A549 (cell line): ENCODE measurements at regions not wholly inside any gene's neighbourhood (a gene's known extent, or its start where the extent isn't known, plus 50 kb on each side); places are given as distances from the start of the nearest gene placed in this dataset.

Experiments used
- ATAC-seq, 2 experiments: fragments of 200-7000 bp in 1 of 2; fragments of >200 bp in 1 of 2; cut with Nextera tagmentation in 1 of 2; cut with Tn5 transposase in 1 of 2; 3 replicates each; pipeline versions ENCODE4 v1.8.0 to v1.9.1; 2018 to 2020; ENCODE audit warnings: mild to moderate bottlenecking in 1 of 2, moderate library complexity in 1 of 2
- CTCF ChIA-PET: fragments of 300-600 bp; sonication (Branson Sonifier 250); formaldehyde crosslinking; extraction: SDS; loops from one replicate; lab custom pipeline; 2021; ENCODE audit warnings: antibody characterized with exemption, inconsistent platforms; lab: Yijun Ruan, JAX
- POLR2A ChIA-PET: fragments of 350-600 bp; formaldehyde crosslinking; extraction: SDS; loops from one replicate; lab custom pipeline; 2021; ENCODE audit warnings: antibody characterized with exemption, inconsistent platforms; lab: Yijun Ruan, JAX
- DNase-seq, 2 experiments: peaks; one replicate each; pipeline versions ENCODE4 v3.0.0 to v3.0.0-alpha.2; 2011 to 2016; ENCODE audit warnings: low read depth in 1 of 2, low spot score in 1 of 2
- FAIRE-seq: peaks from 2 replicates; lab custom pipeline; 2011; peaks lifted over from hg19 to GRCh38; lab: Jason Lieb, UNC
- H3K27ac ChIP-seq, 2 experiments: fragments of >200 bp; sonication (Bioruptor Twin); formaldehyde crosslinking; 3 replicates each; pipeline ENCODE4 v1.5.1; 2016 to 2017
- H3K4me1 ChIP-seq: fragments of >200 bp; sonication (Bioruptor Twin); formaldehyde crosslinking; 3 replicates; pipeline ENCODE4 v1.6.1; 2016
- H3K4me2 ChIP-seq: fragments of >200 bp; sonication (Bioruptor Twin); formaldehyde crosslinking; 3 replicates; pipeline ENCODE4 v1.6.1; 2016
- H3K4me3 ChIP-seq: fragments of >200 bp; sonication (Bioruptor Twin); formaldehyde crosslinking; 3 replicates; pipeline ENCODE4 v1.5.1; 2016
- H3K9me3 ChIP-seq: fragments of >200 bp; sonication (Bioruptor Twin); formaldehyde crosslinking; 3 replicates; pipeline ENCODE4 v1.6.1; 2016
- BHLHE40 ChIP-seq: IDR thresholded peaks from 2 replicates; pipeline ENCODE4 v1.6.1; 2012; ENCODE audit warnings: low read depth, low read length, inconsistent platforms
- CBX2 ChIP-seq: fragments of 200-600 bp; sonication (generic); IDR thresholded peaks from 2 replicates; pipeline ENCODE4 v1.6.1; 2016; ENCODE audit warnings: low read depth, mild to moderate bottlenecking, borderline replicate concordance
- CBX8 ChIP-seq: fragments of 200-600 bp; sonication (generic); IDR thresholded peaks from 2 replicates; pipeline ENCODE4 v1.6.1; 2016
- CHD4 ChIP-seq: fragments of 200-600 bp; sonication (generic); IDR thresholded peaks from 2 replicates; pipeline ENCODE4 v1.6.1; 2016; ENCODE audit warnings: antibody characterized with exemption, mild to moderate bottlenecking, borderline replicate concordance
- EP300 ChIP-seq, 2 experiments: fragments of >200 bp; sonication (Bioruptor Twin); formaldehyde crosslinking; IDR thresholded peaks; 2 replicates in 1 of 2; 3 replicates in 1 of 2; pipeline ENCODE4 v1.6.1; 2016 to 2017
- FOSB ChIP-seq: fragments of 250-450 bp; sonication (Bioruptor Pico); IDR thresholded peaks from 2 replicates; pipeline ENCODE4 v1.5.0; 2020; ENCODE audit warnings: mild to moderate bottlenecking, moderate library complexity
- FOSL2 ChIP-seq, 2 experiments: fragments of 450-650 bp in 1 of 2; fragments of >200 bp in 1 of 2; sonication (Bioruptor Twin) in 1 of 2; formaldehyde crosslinking; IDR thresholded peaks; 2 replicates each; pipeline versions ENCODE4 v1.5.0 to v1.6.1; 2016 to 2020; ENCODE audit warnings: mild to moderate bottlenecking in 1 of 2, moderate library complexity in 1 of 2
- GATA3 ChIP-seq: IDR thresholded peaks from 2 replicates; pipeline ENCODE4 v1.6.1; 2012; ENCODE audit warnings: borderline replicate concordance
- HEYL ChIP-seq: fragments of 250-450 bp; sonication (Bioruptor Pico); IDR thresholded peaks from 2 replicates; pipeline ENCODE4 v1.8.0; 2021; ENCODE audit warnings: mild to moderate bottlenecking, moderate library complexity
- JUN ChIP-seq, 2 experiments: fragments of >200 bp; sonication (Bioruptor Twin); formaldehyde crosslinking; IDR thresholded peaks; 2 replicates in 1 of 2; 3 replicates in 1 of 2; pipeline ENCODE4 v1.6.1; 2016 to 2017
- KDM5A ChIP-seq: fragments of 200-600 bp; sonication (generic); IDR thresholded peaks from 2 replicates; pipeline ENCODE4 v1.6.1; 2016; ENCODE audit warnings: antibody characterized with exemption, mild to moderate bottlenecking
- MAZ ChIP-seq: fragments of 150-350 bp; IDR thresholded peaks from 2 replicates; pipeline ENCODE4 v1.6.1; 2014; ENCODE audit warnings: antibody characterized with exemption, low read depth, low read length, borderline replicate concordance
- MYC ChIP-seq: IDR thresholded peaks from 2 replicates; pipeline ENCODE4 v1.6.1; 2012; ENCODE audit warnings: mild to moderate bottlenecking, inconsistent platforms, low read length, improper control_type of control experiment, borderline replicate concordance
- NR3C1 ChIP-seq: fragments of >200 bp; sonication (Bioruptor Twin); formaldehyde crosslinking; IDR thresholded peaks from 3 replicates; pipeline ENCODE4 v1.6.1; 2017
- POLR2A ChIP-seq: IDR thresholded peaks from 2 replicates; pipeline ENCODE4 v1.6.1; 2012; ENCODE audit warnings: mild to moderate bottlenecking, low read length
- POLR2AphosphoS2 ChIP-seq: conservative IDR thresholded peaks from 2 replicates; pipeline ENCODE4 v1.6.1; 2012; ENCODE audit warnings: low read length, improper control_type of control experiment, inconsistent platforms
- RAD21 ChIP-seq, 2 experiments: fragments of >200 bp in 1 of 2; sonication (Bioruptor Twin) in 1 of 2; formaldehyde crosslinking in 1 of 2; IDR thresholded peaks in 1 of 2; conservative IDR thresholded peaks in 1 of 2; 2 replicates in 1 of 2; 3 replicates in 1 of 2; pipeline ENCODE4 v1.6.1; 2012 to 2018; ENCODE audit warnings: inconsistent platforms in 1 of 2
- RARB ChIP-seq: fragments of 250-450 bp; sonication (Bioruptor Pico); IDR thresholded peaks from 2 replicates; pipeline ENCODE4 v1.8.0; 2021; ENCODE audit warnings: mild to moderate bottlenecking, moderate library complexity
- RNF2 ChIP-seq: fragments of 200-600 bp; sonication (generic); IDR thresholded peaks from 2 replicates; pipeline ENCODE4 v1.6.1; 2016; ENCODE audit warnings: low read depth, mild to moderate bottlenecking, antibody characterized with exemption, moderate library complexity, borderline replicate concordance
- SMC3 ChIP-seq: fragments of >200 bp; sonication (Bioruptor Twin); formaldehyde crosslinking; IDR thresholded peaks from 3 replicates; pipeline ENCODE4 v1.6.1; 2018; ENCODE audit warnings: inconsistent platforms
- TP53 ChIP-seq: fragments of 250-450 bp; sonication (Bioruptor Pico); IDR thresholded peaks from 2 replicates; pipeline ENCODE4 v1.5.0; 2021; ENCODE audit warnings: mild to moderate bottlenecking, moderate library complexity
- ZNF302 ChIP-seq: fragments of 250-450 bp; sonication (Bioruptor Pico); IDR thresholded peaks from 2 replicates; pipeline ENCODE4 v1.9.0; 2021; ENCODE audit warnings: inconsistent platforms, mild to moderate bottlenecking, moderate library complexity
- ZSCAN20 ChIP-seq: fragments of 250-450 bp; sonication (Bioruptor Pico); IDR thresholded peaks from 2 replicates; pipeline ENCODE4 v1.8.0; 2022; ENCODE audit warnings: mild to moderate bottlenecking, moderate library complexity
- WGBS: methylation state at CpG from one replicate; pipeline ENCODE4 v1.1.6; 2017; ENCODE audit errors: missing lambda C conversion rate; 5-methylcytosine and 5-hydroxymethylcytosine counted together
- TF ChIP-seq, protein P1 (sequence below): fragments of 450-650 bp; IDR thresholded peaks from 2 replicates; pipeline ENCODE4 v1.6.1; 2014; ENCODE audit warnings: antibody characterized with exemption
- TF ChIP-seq, protein P2 (sequence below): fragments of >200 bp; sonication (Bioruptor Twin); formaldehyde crosslinking; IDR thresholded peaks from 3 replicates; pipeline ENCODE4 v1.5.1; 2016
- TF ChIP-seq, protein P3 (sequence below): IDR thresholded peaks from 2 replicates; pipeline ENCODE4 v1.6.1; 2012; ENCODE audit warnings: low read depth, borderline replicate concordance
- TF ChIP-seq, protein P4 (sequence below): fragments of >200 bp; sonication (Bioruptor Twin); formaldehyde crosslinking; IDR thresholded peaks from 3 replicates; pipeline ENCODE4 v1.6.1; 2016

DNA sequence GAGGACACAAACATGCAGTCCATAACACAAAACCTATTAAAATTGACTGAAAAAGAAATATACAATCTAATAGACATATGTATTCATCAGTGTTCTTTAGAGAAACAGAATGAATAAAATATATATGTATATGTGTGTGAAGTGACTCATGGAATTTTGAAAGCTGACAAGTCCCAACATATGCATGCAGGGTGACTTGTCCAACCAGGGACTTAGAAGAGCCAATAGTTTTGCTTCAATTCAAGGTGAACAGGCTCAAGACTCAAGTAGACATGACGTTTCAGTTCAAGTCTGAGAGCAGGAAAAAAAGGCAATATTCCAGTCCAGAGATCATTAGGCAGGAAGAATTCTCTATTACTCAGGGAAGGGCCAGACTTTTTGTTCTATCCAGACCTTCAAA lies 271.2 kb upstream of the SETBP1 start:
- no peaks in the 10 kb centered on the region for H3K9me3 ChIP-seq
- H3K27ac ChIP-seq, result no peak overlapping the region
- FAIRE-seq (no peak), DNase-seq (no peak), ATAC-seq (no peak)
- no peak for TF ChIP-seq CBX2
- TF ChIP-seq EP300 (IDR thresholded peaks at IDR 0.05), result no peak
- no peak for TF ChIP-seq SMC3
- TF ChIP-seq, protein P1, sequence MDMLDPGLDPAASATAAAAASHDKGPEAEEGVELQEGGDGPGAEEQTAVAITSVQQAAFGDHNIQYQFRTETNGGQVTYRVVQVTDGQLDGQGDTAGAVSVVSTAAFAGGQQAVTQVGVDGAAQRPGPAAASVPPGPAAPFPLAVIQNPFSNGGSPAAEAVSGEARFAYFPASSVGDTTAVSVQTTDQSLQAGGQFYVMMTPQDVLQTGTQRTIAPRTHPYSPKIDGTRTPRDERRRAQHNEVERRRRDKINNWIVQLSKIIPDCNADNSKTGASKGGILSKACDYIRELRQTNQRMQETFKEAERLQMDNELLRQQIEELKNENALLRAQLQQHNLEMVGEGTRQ, result no peak
- TF ChIP-seq HEYL, result no peak
- TF ChIP-seq POLR2A, result no peak
- no peak for TF ChIP-seq CBX8
- TF ChIP-seq CHD4, result no peak
- no peak for TF ChIP-seq FOSL2 (IDR thresholded peaks at IDR 0.05)
- no peak for TF ChIP-seq FOSL2 (CRISPR knock-in tag; IDR thresholded peaks at IDR 0.05)
- TF ChIP-seq, protein P2, sequence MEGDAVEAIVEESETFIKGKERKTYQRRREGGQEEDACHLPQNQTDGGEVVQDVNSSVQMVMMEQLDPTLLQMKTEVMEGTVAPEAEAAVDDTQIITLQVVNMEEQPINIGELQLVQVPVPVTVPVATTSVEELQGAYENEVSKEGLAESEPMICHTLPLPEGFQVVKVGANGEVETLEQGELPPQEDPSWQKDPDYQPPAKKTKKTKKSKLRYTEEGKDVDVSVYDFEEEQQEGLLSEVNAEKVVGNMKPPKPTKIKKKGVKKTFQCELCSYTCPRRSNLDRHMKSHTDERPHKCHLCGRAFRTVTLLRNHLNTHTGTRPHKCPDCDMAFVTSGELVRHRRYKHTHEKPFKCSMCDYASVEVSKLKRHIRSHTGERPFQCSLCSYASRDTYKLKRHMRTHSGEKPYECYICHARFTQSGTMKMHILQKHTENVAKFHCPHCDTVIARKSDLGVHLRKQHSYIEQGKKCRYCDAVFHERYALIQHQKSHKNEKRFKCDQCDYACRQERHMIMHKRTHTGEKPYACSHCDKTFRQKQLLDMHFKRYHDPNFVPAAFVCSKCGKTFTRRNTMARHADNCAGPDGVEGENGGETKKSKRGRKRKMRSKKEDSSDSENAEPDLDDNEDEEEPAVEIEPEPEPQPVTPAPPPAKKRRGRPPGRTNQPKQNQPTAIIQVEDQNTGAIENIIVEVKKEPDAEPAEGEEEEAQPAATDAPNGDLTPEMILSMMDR, result no peak
- no peak for TF ChIP-seq JUN (IDR thresholded peaks at IDR 0.05)
- ChIA-PET CTCF (no interaction called here), POLR2A (no interaction called here)
- 0% methylated on average over 1 of the region's 1 CpG for WGBS
- H3K4me1 ChIP-seq, result no peaks in the 10 kb centered on the region
- no peak overlapping the region for H3K4me2 ChIP-seq
- no peak overlapping the region for H3K4me3 ChIP-seq

DNA sequence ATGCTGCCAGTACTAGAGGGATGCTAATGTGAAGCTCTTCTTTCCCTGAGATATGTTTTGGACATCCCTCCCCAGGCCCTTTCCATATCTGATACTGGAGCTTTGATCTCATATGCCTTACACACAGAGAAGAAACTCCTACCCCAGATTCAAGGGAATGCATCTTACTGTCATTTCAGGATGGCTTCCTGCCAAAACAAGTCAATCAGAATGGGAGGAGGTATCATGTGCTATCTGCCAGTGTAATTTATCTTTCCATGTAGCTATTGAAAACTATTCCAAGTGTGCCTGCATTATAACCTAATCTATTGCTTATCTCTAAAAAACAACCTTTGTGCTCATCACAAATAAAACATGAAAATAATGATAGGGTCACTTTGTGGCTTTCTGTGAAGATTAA lies 269.9 kb upstream of the SETBP1 start:
- CTCF ChIA-PET, result no interaction called here
- H3K9me3 ChIP-seq, result no peaks in the 10 kb centered on the region
- no peak overlapping the region for H3K27ac ChIP-seq
- POLR2A ChIA-PET, result no interaction called here
- H3K4me2 ChIP-seq, result no peak overlapping the region
- ATAC-seq (no peak), FAIRE-seq (no peak), DNase-seq (no peak)
- H3K4me3 ChIP-seq, result no peak overlapping the region
- H3K4me1 ChIP-seq, result no peaks in the 10 kb centered on the region
- TF ChIP-seq ZSCAN20 (CRISPR knock-in tag), result no peak
- TF ChIP-seq, all 56 proteins: peak for 0

DNA sequence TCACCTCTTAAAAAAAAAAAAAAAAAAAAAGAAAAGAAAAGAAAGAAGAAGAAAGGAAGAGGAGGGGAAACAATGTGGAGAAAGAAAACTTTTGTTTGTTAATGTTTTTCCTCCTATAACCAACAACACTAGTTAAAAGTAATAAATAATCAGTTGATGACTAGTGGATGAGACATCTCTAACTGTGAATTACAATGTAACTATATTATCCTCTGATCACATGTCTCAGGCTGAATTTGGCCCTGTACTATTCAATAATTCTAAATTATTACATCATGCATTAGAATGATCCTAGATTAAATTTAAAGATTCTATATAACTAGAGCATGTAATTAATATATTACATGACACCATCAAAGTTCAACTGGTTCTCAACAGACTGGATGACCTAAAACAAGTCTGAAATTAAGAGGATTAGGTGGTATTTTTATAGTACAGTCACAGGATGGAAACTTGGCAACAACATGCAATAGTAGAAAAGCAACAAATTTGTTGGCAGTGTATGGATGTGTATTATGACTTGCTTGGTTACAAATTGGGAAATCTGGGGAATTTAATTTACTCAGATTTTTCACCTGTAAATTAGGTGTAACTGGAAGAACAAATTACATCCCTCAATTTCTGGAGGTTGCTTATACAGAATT lies 269.3 kb upstream of the SETBP1 start:
- H3K27ac ChIP-seq, result no peak overlapping the region

More for the DNA sequence above, 269.3 kb upstream of the SETBP1 start:
- no peak for TF ChIP-seq RARB (CRISPR knock-in tag)
- no peak for TF ChIP-seq FOSB (CRISPR knock-in tag)
- no peak for TF ChIP-seq TP53 (CRISPR knock-in tag)
- TF ChIP-seq, protein P3, sequence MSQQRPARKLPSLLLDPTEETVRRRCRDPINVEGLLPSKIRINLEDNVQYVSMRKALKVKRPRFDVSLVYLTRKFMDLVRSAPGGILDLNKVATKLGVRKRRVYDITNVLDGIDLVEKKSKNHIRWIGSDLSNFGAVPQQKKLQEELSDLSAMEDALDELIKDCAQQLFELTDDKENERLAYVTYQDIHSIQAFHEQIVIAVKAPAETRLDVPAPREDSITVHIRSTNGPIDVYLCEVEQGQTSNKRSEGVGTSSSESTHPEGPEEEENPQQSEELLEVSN, result no peak
- no peak for TF ChIP-seq ZNF302 (CRISPR knock-in tag)
- no peak for TF ChIP-seq KDM5A
- no peak for TF ChIP-seq POLR2AphosphoS2
- TF ChIP-seq FOSL2 (IDR thresholded peaks at IDR 0.05), result no peak
- TF ChIP-seq FOSL2 (CRISPR knock-in tag; IDR thresholded peaks at IDR 0.05), result no peak
- TF ChIP-seq RNF2, result no peak
- no peak for TF ChIP-seq RAD21 (conservative IDR thresholded peaks at IDR 0.05 in 1 of 2, IDR thresholded peaks at IDR 0.05 in 1 of 2)
- TF ChIP-seq MAZ, result no peak
- no peak for TF ChIP-seq JUN (IDR thresholded peaks at IDR 0.05)
- TF ChIP-seq NR3C1, result no peak
- TF ChIP-seq MYC, result no peak
- TF ChIP-seq, protein P4, sequence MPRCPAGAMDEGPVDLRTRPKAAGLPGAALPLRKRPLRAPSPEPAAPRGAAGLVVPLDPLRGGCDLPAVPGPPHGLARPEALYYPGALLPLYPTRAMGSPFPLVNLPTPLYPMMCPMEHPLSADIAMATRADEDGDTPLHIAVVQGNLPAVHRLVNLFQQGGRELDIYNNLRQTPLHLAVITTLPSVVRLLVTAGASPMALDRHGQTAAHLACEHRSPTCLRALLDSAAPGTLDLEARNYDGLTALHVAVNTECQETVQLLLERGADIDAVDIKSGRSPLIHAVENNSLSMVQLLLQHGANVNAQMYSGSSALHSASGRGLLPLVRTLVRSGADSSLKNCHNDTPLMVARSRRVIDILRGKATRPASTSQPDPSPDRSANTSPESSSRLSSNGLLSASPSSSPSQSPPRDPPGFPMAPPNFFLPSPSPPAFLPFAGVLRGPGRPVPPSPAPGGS, result no peak
- no peak for TF ChIP-seq GATA3
- TF ChIP-seq HEYL, result no peak
- no peak for TF ChIP-seq BHLHE40
- Histone ChIP-seq H3K4me3 (no peak overlapping the region), H3K4me2 (no peak overlapping the region), H3K9me3 (no peaks in the 10 kb centered on the region), H3K4me1 (no peaks in the 10 kb centered on the region)
- FAIRE-seq (no peak), DNase-seq (no peak), ATAC-seq (no peak)
- CTCF ChIA-PET, result no interaction called here
- POLR2A ChIA-PET, result no interaction called here
